ENCODE measurements at regions not wholly inside any gene's neighbourhood (a gene's known extent, or its start where the extent isn't known, plus 50 kb on each side); places are given as distances from the start of the nearest gene placed in this dataset.

GRCh38 chr2:128748336-128748735 is 429.7 kb upstream of the HS6ST1 start:
- no peak overlapping the region for H3K27ac ChIP-seq (ENCODE audit: low read depth in 1 of 2, low read length in 2 of 2)
- H3K9me3 ChIP-seq (ENCODE audit: control insufficient read depth in 4 of 4, low read length in 3 of 4): no peaks in the 10 kb centered on the region
- 89% methylated on average over 10 of the region's 10 CpGs for WGBS
- H3K36me3 ChIP-seq (ENCODE audit: control insufficient read depth in 4 of 4, insufficient read depth in 3 of 4, low read depth in 1 of 4, low read length in 3 of 4): no peaks in the 10 kb centered on the region
- no peak for DNase-seq (ENCODE audit: low spot score)
- H3K4me1 ChIP-seq (ENCODE audit: control insufficient read depth in 4 of 4, insufficient read depth in 4 of 4, low read length in 3 of 4): no peaks in the 10 kb centered on the region
- TF ChIP-seq TAF1 (conservative IDR thresholded peaks at IDR 0.05) (no peak), CTCF (IDR thresholded peaks at IDR 0.05; ENCODE audit: low read depth, low read length, missing input control) (no peak), GABPA (IDR thresholded peaks at IDR 0.05 in 1 of 2, conservative IDR thresholded peaks at IDR 0.05 in 1 of 2) (no peak), SP1 (IDR thresholded peaks at IDR 0.05) (no peak), FOXA2 (IDR thresholded peaks at IDR 0.05) (no peak), HNF4A (conservative IDR thresholded peaks at IDR 0.05) (no peak)
- no peak overlapping the region for H3K4me3 ChIP-seq (ENCODE audit: low read depth in 1 of 3, low read length in 3 of 3)
- no peaks in the 10 kb centered on the region for H3K27me3 ChIP-seq (ENCODE audit: control insufficient read depth in 4 of 4, insufficient read depth in 4 of 4, low read length in 3 of 4)
- H3K9ac ChIP-seq (ENCODE audit: low read depth in 1 of 2, low read length in 2 of 2): no peak overlapping the region

GRCh38 chr2:128748835-128749605 is 430.4 kb upstream of the HS6ST1 start:
- Histone ChIP-seq H3K27ac (ENCODE audit: low read depth in 1 of 2, low read length in 2 of 2) (no peak overlapping the region), H3K9ac (ENCODE audit: low read depth in 1 of 2, low read length in 2 of 2) (no peak overlapping the region), H3K9me3 (ENCODE audit: control insufficient read depth in 4 of 4, low read length in 3 of 4) (no peaks in the 10 kb centered on the region), H3K4me3 (ENCODE audit: low read depth in 1 of 3, low read length in 3 of 3) (no peak overlapping the region), H3K27me3 (ENCODE audit: control insufficient read depth in 4 of 4, insufficient read depth in 4 of 4, low read length in 3 of 4) (no peaks in the 10 kb centered on the region), H3K4me1 (ENCODE audit: control insufficient read depth in 4 of 4, insufficient read depth in 4 of 4, low read length in 3 of 4) (peaks cover 0 to 2% (median 0%) of the 10 kb centered on the region in 4 donors), H3K36me3 (ENCODE audit: control insufficient read depth in 4 of 4, insufficient read depth in 3 of 4, low read depth in 1 of 4, low read length in 3 of 4) (no peaks in the 10 kb centered on the region)
- TF ChIP-seq TAF1 (conservative IDR thresholded peaks at IDR 0.05) (no peak), RAD21 (IDR thresholded peaks at IDR 0.05) (no peak), FOXA2 (IDR thresholded peaks at IDR 0.05) (no peak), ATF3 (IDR thresholded peaks at IDR 0.05) (no peak), MAX (IDR thresholded peaks at IDR 0.05) (no peak), CTCF (IDR thresholded peaks at IDR 0.05; ENCODE audit: low read depth, low read length, missing input control) (no peak), FOXA1 (IDR thresholded peaks at IDR 0.05) (no peak), YY1 (IDR thresholded peaks at IDR 0.05) (no peak), REST (IDR thresholded peaks at IDR 0.05) (no peak), NR2F2 (IDR thresholded peaks at IDR 0.05) (no peak), EGR1 (IDR thresholded peaks at IDR 0.05; ENCODE audit: low read depth in 2 of 2) (no peak), HNF4G (IDR thresholded peaks at IDR 0.05) (no peak)
- 91% methylated on average over 9 of the region's 9 CpGs for WGBS
- no peak for DNase-seq (ENCODE audit: low spot score)

Data from liver (tissue), 8 donors.